D721Med (cell line): ENCODE measurements at regions not wholly inside any gene's neighbourhood (a gene's known extent, or its start where the extent isn't known, plus 50 kb on each side); places are given as distances from the start of the nearest gene placed in this dataset.
"Not testable (repeated sequence)": the region's sequence is repeated elsewhere in the genome, so short reads cannot be mapped to it uniquely, and the experiment has no call there.

Experiments used
- DNase-seq: peaks from one replicate; pipeline ENCODE4 v3.0.0; 2011; ENCODE audit warnings: low spot score; ENCODE audit not compliant: insufficient read length
- FAIRE-seq: peaks from 2 replicates; lab custom pipeline; 2011; peaks lifted over from hg19 to GRCh38; lab: Jason Lieb, UNC
- TF ChIP-seq, protein P1 (sequence below): IDR thresholded peaks from 2 replicates; pipeline ENCODE4 v1.5.1; 2012; ENCODE audit warnings: mild to moderate bottlenecking, control low read depth; ENCODE audit not compliant: insufficient read depth; ENCODE audit errors: missing control alignments

DNA sequence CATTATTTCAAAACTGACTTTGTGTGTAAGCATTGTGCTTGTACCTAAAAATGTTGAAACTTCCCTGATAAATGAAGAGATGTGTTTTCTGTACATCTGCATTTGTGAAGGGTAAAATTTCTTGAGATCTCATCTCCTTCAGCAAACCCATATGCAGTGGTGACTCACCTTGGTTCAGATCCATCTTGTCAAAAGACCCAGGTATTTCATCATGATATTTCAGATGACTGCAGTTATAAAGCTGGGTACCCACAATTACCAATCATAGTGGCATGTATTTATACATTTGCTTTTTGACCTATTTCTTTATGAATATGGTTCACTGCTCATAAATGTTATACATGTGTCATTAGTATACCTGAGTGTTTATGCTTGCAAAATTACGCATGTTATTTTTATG, 1213.6 kb downstream of the GALC start:
- DNase-seq (no peak), FAIRE-seq (no peak)
- TF ChIP-seq, protein P1, sequence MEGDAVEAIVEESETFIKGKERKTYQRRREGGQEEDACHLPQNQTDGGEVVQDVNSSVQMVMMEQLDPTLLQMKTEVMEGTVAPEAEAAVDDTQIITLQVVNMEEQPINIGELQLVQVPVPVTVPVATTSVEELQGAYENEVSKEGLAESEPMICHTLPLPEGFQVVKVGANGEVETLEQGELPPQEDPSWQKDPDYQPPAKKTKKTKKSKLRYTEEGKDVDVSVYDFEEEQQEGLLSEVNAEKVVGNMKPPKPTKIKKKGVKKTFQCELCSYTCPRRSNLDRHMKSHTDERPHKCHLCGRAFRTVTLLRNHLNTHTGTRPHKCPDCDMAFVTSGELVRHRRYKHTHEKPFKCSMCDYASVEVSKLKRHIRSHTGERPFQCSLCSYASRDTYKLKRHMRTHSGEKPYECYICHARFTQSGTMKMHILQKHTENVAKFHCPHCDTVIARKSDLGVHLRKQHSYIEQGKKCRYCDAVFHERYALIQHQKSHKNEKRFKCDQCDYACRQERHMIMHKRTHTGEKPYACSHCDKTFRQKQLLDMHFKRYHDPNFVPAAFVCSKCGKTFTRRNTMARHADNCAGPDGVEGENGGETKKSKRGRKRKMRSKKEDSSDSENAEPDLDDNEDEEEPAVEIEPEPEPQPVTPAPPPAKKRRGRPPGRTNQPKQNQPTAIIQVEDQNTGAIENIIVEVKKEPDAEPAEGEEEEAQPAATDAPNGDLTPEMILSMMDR = no peak

DNA sequence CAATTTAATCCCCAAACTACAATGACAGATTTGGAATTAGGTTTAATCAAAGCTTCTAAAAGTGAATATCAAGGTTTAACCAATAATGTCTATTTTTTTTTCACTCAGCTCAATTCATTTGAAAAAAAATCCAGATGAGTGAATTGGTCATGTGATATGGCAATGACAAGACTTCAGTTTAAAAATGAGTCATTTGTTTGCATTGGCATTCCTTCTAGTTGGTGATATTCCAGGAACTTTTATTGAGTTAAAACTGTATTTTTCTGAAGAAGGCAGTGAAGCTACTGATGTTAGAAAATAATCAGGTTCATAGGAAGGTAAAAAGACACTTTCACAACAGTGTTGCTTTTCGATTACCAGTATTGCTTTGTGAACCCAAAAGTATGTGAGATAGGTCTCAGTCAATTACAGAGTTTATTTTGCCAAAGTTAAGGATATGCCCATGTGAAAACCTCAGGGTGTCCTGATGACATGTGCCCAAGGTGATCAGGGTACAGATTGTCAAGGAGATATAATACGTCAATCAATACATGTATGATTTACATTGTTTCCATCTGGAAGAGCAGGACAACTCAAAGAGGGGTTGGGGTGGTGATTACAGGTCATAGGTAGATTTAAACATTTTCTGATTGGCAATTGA, 1214.9 kb downstream of the GALC start:
- DNase-seq (no peak), FAIRE-seq (no peak)
- TF ChIP-seq, protein P1 = no peak

DNA sequence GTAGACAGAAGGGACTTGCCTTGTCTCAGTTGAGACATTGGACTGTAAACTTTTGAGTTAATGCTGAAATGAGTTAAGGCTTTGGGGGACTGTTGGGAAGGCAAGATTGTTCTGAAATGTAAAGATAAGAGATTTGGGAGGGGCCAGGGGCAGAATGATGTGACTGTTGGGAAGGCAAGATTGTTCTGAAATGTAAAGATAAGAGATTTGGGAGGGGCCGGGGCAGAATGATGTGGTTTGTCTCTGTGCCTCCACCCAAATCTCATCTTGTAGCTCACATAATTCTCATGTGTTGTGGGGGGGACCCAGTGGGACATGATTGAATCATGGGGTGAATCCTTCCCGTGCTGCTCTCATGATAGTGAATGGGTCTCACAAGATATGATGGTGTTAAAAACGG, 1217.1 kb downstream of the GALC start:
- DNase-seq, FAIRE-seq: not testable (repeated sequence)

DNA sequence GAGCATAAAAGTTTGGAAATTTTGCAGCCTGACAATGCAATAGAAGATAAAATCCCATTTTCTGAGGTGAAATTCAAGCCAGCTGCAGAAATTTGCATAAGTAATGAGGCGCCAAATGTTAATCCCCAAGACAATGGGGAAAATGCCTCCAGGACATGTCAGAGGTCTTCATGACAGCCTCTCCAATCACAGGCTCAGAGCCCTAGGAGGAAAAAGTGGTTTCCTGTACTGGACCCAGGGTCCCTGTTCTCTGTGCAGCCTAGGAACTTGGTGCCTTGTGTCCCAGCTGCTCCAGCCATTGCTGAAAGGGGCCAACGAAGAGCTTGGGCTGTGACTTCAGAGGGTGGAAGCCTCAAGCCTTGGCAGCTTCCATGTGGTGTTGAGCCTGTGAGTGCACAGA, 1218.1 kb downstream of the GALC start:
- DNase-seq (no peak), FAIRE-seq (no peak)
- TF ChIP-seq, protein P1 = no peak

DNA sequence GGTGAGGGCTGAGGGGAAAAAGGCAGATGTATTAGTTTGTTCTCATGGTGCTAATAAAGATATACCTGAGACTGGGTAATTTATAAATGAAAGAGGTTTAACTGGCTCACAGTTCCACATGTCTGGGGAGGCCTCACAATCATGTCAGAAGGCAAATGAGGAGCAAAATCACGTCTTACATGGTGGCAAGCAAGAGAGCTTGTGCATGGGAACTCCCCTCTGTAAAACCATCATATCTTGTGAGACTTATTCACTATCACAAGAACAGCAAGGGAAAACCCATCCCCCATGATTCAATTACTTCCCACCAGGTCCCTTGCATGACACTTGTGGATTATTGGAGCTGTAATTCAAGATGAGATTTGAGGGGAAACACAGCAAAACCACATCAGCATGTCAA, 1220.9 kb downstream of the GALC start:
- DNase-seq (no peak), FAIRE-seq (no peak)
- TF ChIP-seq, protein P1 = no peak

DNA sequence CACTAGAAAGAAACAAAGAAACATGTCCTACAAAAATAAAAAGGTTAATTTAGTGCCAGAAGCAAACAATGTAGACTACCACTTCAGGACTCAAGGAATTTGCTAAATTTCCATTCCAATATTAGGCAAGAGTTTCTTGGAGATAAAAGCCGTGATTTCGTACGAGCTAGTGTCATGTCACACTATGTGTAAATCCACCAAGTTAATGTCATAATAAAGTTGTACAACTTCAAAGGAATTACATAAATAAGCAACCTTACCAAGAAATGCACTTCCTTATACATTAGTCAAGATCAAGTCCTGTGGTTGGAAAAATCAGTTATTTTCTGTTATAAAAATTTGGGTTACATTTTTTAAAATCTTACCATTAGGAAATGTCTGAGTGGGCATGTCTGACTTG, 1222.8 kb downstream of the GALC start:
- FAIRE-seq (no peak), DNase-seq (no peak)
- TF ChIP-seq, protein P1 = no peak

DNA sequence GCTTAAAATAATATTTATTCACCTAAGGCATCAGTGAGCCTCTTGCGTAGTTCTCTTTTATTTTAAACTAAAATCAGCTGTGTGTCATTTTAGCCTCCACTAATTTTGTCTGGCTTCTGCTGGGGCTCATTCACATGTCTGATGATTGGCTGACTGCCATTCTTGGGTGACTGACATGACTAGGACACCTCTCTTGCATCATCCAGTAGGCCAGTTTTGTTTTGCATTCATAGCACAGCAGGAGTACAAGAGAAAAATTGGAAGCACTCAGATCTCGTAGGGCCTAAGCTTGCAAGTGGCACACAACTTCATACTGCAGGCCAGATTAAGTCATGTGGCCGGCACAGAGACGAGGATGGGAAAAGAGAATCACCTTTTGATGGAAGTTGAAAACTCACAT, 1226.5 kb downstream of the GALC start:
- FAIRE-seq (no peak), DNase-seq (no peak)
- TF ChIP-seq, protein P1 = no peak

DNA sequence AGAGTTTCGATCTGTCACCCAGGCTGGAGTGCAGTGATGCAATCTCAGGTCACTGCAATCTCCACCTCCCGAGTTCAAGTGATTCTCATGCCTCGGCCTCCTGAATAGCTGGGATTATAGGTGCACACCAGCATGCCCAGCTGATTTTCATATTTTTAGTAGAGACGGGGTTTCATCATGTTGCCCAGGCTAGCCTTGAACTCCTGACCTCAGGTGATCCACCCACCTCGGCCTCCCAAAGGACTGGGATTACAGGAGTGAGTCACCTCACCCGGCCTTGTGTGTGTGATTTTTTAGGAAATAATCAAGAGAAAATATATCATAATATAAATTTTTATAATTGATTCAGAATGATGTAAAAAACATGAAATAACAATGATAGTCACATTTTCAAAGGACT, 1231.4 kb downstream of the GALC start:
- DNase-seq (no peak), FAIRE-seq (no peak)
- TF ChIP-seq, protein P1 = no peak
